Psoas muscle (tissue), 7 donors: ENCODE measurements at regions not wholly inside any gene's neighbourhood (a gene's known extent, or its start where the extent isn't known, plus 50 kb on each side); places are given as distances from the start of the nearest gene placed in this dataset.

ENCODE experiments used
- ATAC-seq, 4 donors: fragments of 200-7000 bp; cut with Tn5 transposase; one replicate each; pipeline ENCODE4 v1.9.1; 2020; ENCODE audit warnings: moderate library complexity in 3 of 4, mild to moderate bottlenecking in 2 of 4
- DNase-seq, 2 donors: peaks; one replicate each; pipeline ENCODE4 v3.0.0-alpha.2; 2020
- H3K27ac ChIP-seq: fragments of 200-600 bp; one replicate; pipeline ENCODE4 v1.8.0; 2022
- H3K27me3 ChIP-seq, 3 donors: fragments of 200-600 bp in 1 of 3; one replicate each; pipeline versions ENCODE4 v1.6.1 to v1.8.0; 2013 to 2022; ENCODE audit warnings: low read length in 2 of 3, mild to moderate bottlenecking in 2 of 3, moderate library complexity in 1 of 3; ENCODE audit not compliant: insufficient read depth in 3 of 3
- H3K36me3 ChIP-seq, 2 donors: fragments of 200-600 bp in 1 of 2; one replicate each; pipeline versions ENCODE4 v1.6.1 to v1.8.0; 2013 to 2022; ENCODE audit warnings: low read depth in 1 of 2, mild to moderate bottlenecking in 1 of 2, moderate library complexity in 1 of 2; ENCODE audit not compliant: insufficient read depth in 1 of 2
- H3K4me1 ChIP-seq: fragments of 200-600 bp; one replicate; pipeline ENCODE4 v1.8.0; 2022
- H3K4me3 ChIP-seq: fragments of 200-600 bp; one replicate; pipeline ENCODE4 v1.8.0; 2022; ENCODE audit warnings: mild to moderate bottlenecking
- H3K9me3 ChIP-seq: fragments of 200-600 bp; one replicate; pipeline ENCODE4 v1.8.0; 2022
- WGBS, 3 donors: extraction: QIAGEN DNeasy Blood & Tissue Kit; methylation state at CpG; one replicate each; pipeline versions ENCODE4 v1.1.6 to v1.1.7; 2013; 5-methylcytosine and 5-hydroxymethylcytosine counted together
- intact Hi-C, 2 donors: fragments of 100-400 bp; cut with DNase I; formaldehyde crosslinking; loops; one replicate each; pipeline versions ENCODE4 v1.11.0 to v1.14.2; 2022
- TF ChIP-seq, protein P1 (sequence below): fragments of 200-600 bp; IDR thresholded peaks from one replicate; pipeline ENCODE4 v1.8.0; 2022; ENCODE audit warnings: antibody characterized with exemption
- donor health status: healthy with polysubstance abuse.
- donor health status: DM: no; HTN: no; CAD: no; lungs with moderate emphysema.
- donor health status: Bipolar disorder and iron deficiency.
- donor health status: healthy.
- donor health status: DM: yes; HTN: yes; CAD: no.
- donor health status: DM: no; HTN: no; CAD: no.
- donor health status: DM: yes; HTN: yes; CAD: no.

DNA sequence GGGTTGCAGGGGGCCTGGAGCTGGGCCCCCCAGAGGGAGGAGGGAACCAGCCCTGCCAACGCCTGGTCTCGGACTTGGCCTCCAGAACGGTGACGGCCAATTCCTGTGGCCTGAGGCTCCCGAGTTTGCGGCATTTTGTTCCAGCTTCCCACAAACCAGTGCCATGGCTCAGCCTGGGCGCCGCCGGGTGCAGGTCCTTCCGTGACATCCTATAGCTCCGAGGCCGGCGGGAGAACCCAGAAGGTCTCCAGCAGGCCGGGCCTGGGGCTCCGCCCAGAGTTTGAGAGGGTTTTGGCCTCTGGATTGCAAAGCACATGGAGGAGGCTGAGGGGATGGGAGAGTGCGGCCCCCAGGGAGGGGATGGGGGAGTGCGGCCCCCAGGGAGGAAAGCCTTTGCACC is 92.6 kb downstream of the UNCX start:
- intact Hi-C loops: no loop called here
- H3K36me3 ChIP-seq: no peaks in the 10 kb centered on the region
- no peak for ATAC-seq
- H3K27ac ChIP-seq: no peak overlapping the region
- H3K4me3 ChIP-seq: no peak overlapping the region
- TF ChIP-seq, protein P1, sequence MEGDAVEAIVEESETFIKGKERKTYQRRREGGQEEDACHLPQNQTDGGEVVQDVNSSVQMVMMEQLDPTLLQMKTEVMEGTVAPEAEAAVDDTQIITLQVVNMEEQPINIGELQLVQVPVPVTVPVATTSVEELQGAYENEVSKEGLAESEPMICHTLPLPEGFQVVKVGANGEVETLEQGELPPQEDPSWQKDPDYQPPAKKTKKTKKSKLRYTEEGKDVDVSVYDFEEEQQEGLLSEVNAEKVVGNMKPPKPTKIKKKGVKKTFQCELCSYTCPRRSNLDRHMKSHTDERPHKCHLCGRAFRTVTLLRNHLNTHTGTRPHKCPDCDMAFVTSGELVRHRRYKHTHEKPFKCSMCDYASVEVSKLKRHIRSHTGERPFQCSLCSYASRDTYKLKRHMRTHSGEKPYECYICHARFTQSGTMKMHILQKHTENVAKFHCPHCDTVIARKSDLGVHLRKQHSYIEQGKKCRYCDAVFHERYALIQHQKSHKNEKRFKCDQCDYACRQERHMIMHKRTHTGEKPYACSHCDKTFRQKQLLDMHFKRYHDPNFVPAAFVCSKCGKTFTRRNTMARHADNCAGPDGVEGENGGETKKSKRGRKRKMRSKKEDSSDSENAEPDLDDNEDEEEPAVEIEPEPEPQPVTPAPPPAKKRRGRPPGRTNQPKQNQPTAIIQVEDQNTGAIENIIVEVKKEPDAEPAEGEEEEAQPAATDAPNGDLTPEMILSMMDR: no peak
- H3K4me1 ChIP-seq: no peaks in the 10 kb centered on the region
- H3K27me3 ChIP-seq: peaks cover 0 to 74% (median 19%) of the 10 kb centered on the region in 3 donors
- H3K9me3 ChIP-seq: no peaks in the 10 kb centered on the region
- no peak for DNase-seq
- WGBS, 3 donors: 71 to 76% (median 73%) methylated on average over 17 of the region's 17 CpGs

GRCh38 chr7:1325646-1326510 is 93.2 kb downstream of the UNCX start:
- TF ChIP-seq, protein P1: no peak
- H3K9me3 ChIP-seq: no peaks in the 10 kb centered on the region
- H3K4me3 ChIP-seq: no peak overlapping the region
- 66 to 67% (median 66%) methylated on average over 31 to 33 of the region's 33 CpGs for WGBS, 3 donors
- ATAC-seq (no peak), DNase-seq (no peak)
- peaks cover 0 to 75% (median 19%) of the 10 kb centered on the region in 3 donors for H3K27me3 ChIP-seq
- intact Hi-C loops: no loop called here
- H3K36me3 ChIP-seq: no peaks in the 10 kb centered on the region
- H3K4me1 ChIP-seq: no peaks in the 10 kb centered on the region
- H3K27ac ChIP-seq: no peak overlapping the region

GRCh38 chr7:1326511-1326785 is 93.8 kb downstream of the UNCX start:
- H3K27me3 ChIP-seq: peaks cover 0 to 75% (median 17%) of the 10 kb centered on the region in 3 donors

DNA sequence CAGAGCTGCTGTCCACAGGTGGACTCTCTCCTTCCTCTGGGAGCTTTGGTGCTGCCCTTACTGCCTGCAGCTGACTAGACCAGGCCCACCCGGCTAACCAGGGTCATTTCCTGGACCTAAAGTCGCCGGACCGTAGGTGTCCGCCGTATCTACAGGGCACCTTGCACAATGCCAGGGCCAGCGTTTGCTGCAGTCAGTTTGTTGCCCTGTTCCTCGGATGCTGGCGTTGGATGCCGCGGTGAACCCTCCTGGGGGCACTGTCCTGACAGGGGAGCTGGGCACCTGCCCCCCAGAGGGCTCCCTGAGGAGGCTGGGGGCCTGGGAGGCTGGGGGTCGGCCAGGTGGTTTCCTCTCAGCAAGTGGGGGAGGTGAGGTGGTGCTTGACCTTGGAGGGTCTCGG is 96.6 kb downstream of the UNCX start:
- Histone ChIP-seq H3K9me3 (no peaks in the 10 kb centered on the region), H3K4me1 (no peaks in the 10 kb centered on the region), H3K27me3 (peaks cover 0 to 69% (median 17%) of the 10 kb centered on the region in 3 donors), H3K27ac (no peak overlapping the region), H3K36me3 (no peaks in the 10 kb centered on the region), H3K4me3 (no peak overlapping the region)
- ATAC-seq: no peak
- DNase-seq: peak in 1 of 2 donors; percentile 6
- TF ChIP-seq, protein P1: no peak
- intact Hi-C loops: no loop called here
- WGBS, 3 donors: 80 to 88% (median 86%) methylated on average over 12 to 13 of the region's 13 CpGs

More at GRCh38 chr7:1326511-1326785, 93.8 kb downstream of the UNCX start:
- Histone ChIP-seq H3K36me3 (no peaks in the 10 kb centered on the region), H3K9me3 (no peaks in the 10 kb centered on the region), H3K27ac (no peak overlapping the region), H3K4me3 (no peak overlapping the region), H3K4me1 (no peaks in the 10 kb centered on the region)
- 70 to 86% (median 82%) methylated on average over 4 to 9 of the region's 9 CpGs for WGBS, 3 donors
- TF ChIP-seq, protein P1: no peak
- DNase-seq: no peak
- intact Hi-C loops: no loop called here
- ATAC-seq: no peak
